22Rv1 (cell line): ENCODE measurements at regions not wholly inside any gene's neighbourhood (a gene's known extent, or its start where the extent isn't known, plus 50 kb on each side); places are given as distances from the start of the nearest gene placed in this dataset.
"Not testable (repeated sequence)": the region's sequence is repeated elsewhere in the genome, so short reads cannot be mapped to it uniquely, and the experiment has no call there.

Experiments
- H3K27ac ChIP-seq: fragments of 450-650 bp; 2 replicates; pipeline ENCODE4 v1.5.1; 2017
- CTCF ChIP-seq: fragments of 450-650 bp; IDR thresholded peaks from 2 replicates; pipeline ENCODE4 v1.5.1; 2017; ENCODE audit warnings: mild to moderate bottlenecking
- ZFX ChIP-seq: fragments of 450-650 bp; IDR thresholded peaks from 2 replicates; pipeline ENCODE4 v1.6.1; 2017; ENCODE audit warnings: antibody characterized with exemption, borderline replicate concordance

DNA sequence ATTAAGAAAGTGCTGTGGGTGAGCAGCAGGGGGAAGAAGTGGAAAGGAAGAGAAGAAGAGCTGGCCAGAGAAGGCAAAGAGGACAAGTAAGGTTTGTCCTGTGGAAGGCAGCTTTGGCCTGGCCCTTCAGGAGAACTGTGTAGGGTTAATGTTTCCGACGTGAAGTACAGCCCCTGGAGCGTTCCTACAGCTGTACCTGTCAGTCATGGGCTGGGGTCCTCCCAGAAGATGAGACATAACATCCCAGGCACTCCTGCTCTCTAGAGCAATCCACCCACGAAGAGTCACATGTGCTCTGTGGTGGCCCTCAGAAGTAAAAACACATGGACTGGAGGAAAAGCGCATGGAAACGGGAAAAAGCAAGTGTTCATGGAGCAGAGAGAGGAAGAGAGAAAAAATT lies 237.4 kb downstream of the CAAP1 start:
- no peak for TF ChIP-seq CTCF
- no peak for TF ChIP-seq ZFX
- no peak overlapping the region for H3K27ac ChIP-seq

- H3K27ac ChIP-seq: no peak overlapping the region
- no peak for TF ChIP-seq ZFX
- TF ChIP-seq CTCF: no peak
Measured at GRCh38 chr9:26650325-26650724, 242.3 kb downstream of the CAAP1 start.

GRCh38 chr9:26643826-26644225 lies 248.8 kb downstream of the CAAP1 start:
- no peak overlapping the region for H3K27ac ChIP-seq

DNA sequence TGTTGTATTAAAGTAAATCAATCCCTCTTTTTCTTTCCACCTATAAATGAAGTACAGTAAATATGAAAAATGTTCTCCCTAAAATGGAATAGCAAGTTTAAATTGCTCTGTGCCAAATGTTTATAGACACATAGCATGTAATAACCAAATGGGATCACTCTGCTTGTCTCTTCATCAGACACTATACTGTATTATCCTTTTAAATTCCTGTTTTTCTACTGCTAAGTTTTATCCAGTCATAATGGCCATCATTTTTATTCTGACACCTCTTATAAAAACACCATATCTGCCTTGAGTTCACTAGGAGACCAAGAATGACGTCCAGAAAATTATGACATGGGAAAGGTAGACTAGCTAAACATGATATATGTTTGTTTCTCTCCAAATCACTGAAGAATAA lies 252.8 kb downstream of the CAAP1 start:
- no peak for TF ChIP-seq ZFX
- TF ChIP-seq CTCF: no peak
- H3K27ac ChIP-seq: no peak overlapping the region

More at GRCh38 chr9:26643826-26644225, 248.8 kb downstream of the CAAP1 start:
- no peak for TF ChIP-seq CTCF

DNA sequence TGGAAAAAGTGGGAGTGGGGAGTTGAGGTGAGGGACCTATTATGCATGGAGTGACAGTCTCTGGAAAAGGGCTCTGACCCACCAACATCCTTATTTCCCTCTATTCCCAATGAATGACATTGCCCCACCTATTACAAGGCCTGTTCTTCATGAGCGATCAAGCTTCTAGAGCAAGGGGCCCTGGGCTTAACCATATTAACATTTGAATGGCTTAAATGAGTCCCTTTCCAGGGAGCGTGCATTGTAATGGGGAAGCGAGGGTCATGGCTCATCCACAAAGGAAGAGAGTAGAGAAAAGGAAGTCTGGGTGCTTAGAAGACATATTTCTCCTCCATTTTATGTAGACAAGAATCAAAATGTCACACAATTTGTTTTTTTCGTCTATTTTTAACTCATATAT lies 255.5 kb downstream of the CAAP1 start:
- TF ChIP-seq ZFX (no peak), CTCF (no peak)
- no peak overlapping the region for H3K27ac ChIP-seq

DNA sequence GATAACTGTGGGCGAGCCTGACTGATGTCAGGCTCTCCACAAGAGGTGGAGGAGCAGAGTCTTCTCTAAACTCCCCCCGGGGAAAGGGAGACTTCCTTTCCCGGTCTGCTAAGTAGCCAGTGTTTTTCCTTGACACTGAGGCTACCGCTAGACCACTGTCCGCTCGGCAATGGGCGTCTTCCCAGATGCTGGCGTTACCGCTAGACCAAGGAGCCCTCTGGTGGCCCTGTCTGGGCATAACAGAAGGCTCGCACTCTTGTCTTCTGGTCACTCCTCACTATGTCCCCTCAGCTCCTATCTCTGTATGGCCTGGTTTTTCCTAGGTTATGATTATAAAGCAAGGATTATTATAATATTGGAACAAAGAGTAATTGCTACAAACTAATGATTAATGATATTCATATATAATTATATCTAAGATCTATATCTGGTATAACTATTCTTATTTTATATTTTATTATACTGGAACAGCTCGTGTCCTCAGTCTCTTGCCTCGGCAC lies 278.7 kb downstream of the CAAP1 start:
- TF ChIP-seq CTCF: peak; percentile 75
- H3K27ac ChIP-seq: not testable (repeated sequence)

GRCh38 chr9:26612211-26612610 lies 280.4 kb downstream of the CAAP1 start:
- no peak for TF ChIP-seq ZFX
- no peak for TF ChIP-seq CTCF
- no peak overlapping the region for H3K27ac ChIP-seq
